MM.1S (cell line): ENCODE measurements at regions not wholly inside any gene's neighbourhood (a gene's known extent, or its start where the extent isn't known, plus 50 kb on each side); places are given as distances from the start of the nearest gene placed in this dataset.

Experiments
- DNase-seq: peaks from one replicate; pipeline ENCODE4 v3.0.0-alpha.2; 2015
- H2AFZ ChIP-seq: fragments of 300-600 bp; sonication (generic); 2 replicates; pipeline ENCODE4 v1.6.0; 2016; ENCODE audit warnings: antibody characterized with exemption, low read length
- H3F3A ChIP-seq: fragments of 300-600 bp; sonication (generic); 2 replicates; pipeline ENCODE4 v1.6.1; 2016; ENCODE audit warnings: mild to moderate bottlenecking, antibody characterized with exemption, low read length, moderate library complexity, mixed read lengths; ENCODE audit not compliant: insufficient read depth
- H3K27ac ChIP-seq: fragments of 300-600 bp; sonication (generic); 2 replicates; pipeline ENCODE4 v1.5.1; 2016; ENCODE audit warnings: mild to moderate bottlenecking, low read length
- H3K27me3 ChIP-seq: fragments of 300-600 bp; sonication (generic); replicated peaks from 2 replicates; pipeline ENCODE4 v1.6.0; 2016; ENCODE audit warnings: low read length; ENCODE audit not compliant: insufficient read depth
- H3K36me3 ChIP-seq: fragments of 300-600 bp; sonication (generic); replicated peaks from 2 replicates; pipeline ENCODE4 v1.6.1; 2016; ENCODE audit warnings: mild to moderate bottlenecking, low read length, mixed read lengths; ENCODE audit not compliant: insufficient read depth
- H3K4me1 ChIP-seq: fragments of 300-600 bp; sonication (generic); 2 replicates; pipeline ENCODE4 v1.6.1; 2016; ENCODE audit warnings: low read length, mixed read lengths
- H3K4me2 ChIP-seq: fragments of 300-600 bp; sonication (generic); 2 replicates; pipeline ENCODE4 v1.6.0; 2016; ENCODE audit warnings: low read depth, low read length
- H3K4me3 ChIP-seq: fragments of 300-600 bp; sonication (generic); 2 replicates; pipeline ENCODE4 v1.5.1; 2016; ENCODE audit warnings: low read length, mixed read lengths
- H3K79me2 ChIP-seq: fragments of 300-600 bp; sonication (generic); 2 replicates; pipeline ENCODE4 v1.6.1; 2016; ENCODE audit warnings: mixed run types, low read length, mixed read lengths
- H3K9ac ChIP-seq: fragments of 300-600 bp; sonication (generic); 2 replicates; pipeline ENCODE4 v1.6.1; 2016; ENCODE audit warnings: low read length, mixed read lengths
- H3K9me2 ChIP-seq: fragments of 300-600 bp; sonication (generic); replicated peaks from 2 replicates; pipeline ENCODE4 v1.6.1; 2016; ENCODE audit warnings: mild to moderate bottlenecking, low read length, mixed read lengths; ENCODE audit not compliant: insufficient read depth
- H3K9me3 ChIP-seq: fragments of 300-600 bp; sonication (generic); replicated peaks from 2 replicates; pipeline ENCODE4 v1.6.1; 2016; ENCODE audit warnings: mild to moderate bottlenecking, low read length, mixed read lengths; ENCODE audit not compliant: insufficient read depth
- H4K20me1 ChIP-seq: fragments of 300-600 bp; sonication (generic); 2 replicates; pipeline ENCODE4 v1.6.1; 2016; ENCODE audit warnings: mild to moderate bottlenecking, low read length, moderate library complexity, mixed read lengths; ENCODE audit not compliant: insufficient read depth
- EZH2 ChIP-seq: fragments of 300-600 bp; sonication (generic); optimal IDR thresholded peaks from 2 replicates; pipeline ENCODE3; 2017; ENCODE audit warnings: low read depth, mild to moderate bottlenecking, antibody characterized with exemption, low read length, mixed read lengths
- EZH2phosphoT487 ChIP-seq: fragments of 300-600 bp; sonication (generic); IDR thresholded peaks from 2 replicates; pipeline ENCODE4 v1.6.1; 2018; ENCODE audit warnings: antibody characterized with exemption, low read length
- TF ChIP-seq, protein P1 (sequence below): fragments of 300-600 bp; sonication (generic); IDR thresholded peaks from 2 replicates; pipeline ENCODE4 v1.5.1; 2016; ENCODE audit warnings: antibody characterized with exemption, low read length, mixed read lengths

DNA sequence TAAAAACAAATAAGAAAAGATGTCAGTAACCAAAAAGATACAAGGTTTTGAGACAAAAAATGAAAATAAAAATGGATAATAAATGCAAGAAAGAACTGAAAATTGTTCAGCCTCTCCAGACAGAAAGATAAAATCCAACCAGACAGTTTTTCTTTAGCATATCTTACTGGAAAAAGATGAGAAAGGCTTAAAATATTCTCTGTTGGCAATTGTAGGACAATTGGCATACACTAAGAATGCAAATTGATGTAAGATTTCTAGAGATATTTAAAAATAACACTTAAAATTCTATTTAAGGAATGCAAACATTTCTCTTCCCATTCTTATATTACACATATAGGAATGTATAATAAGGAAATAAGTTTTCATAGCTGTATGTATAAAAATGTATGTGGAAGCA, 590.6 kb downstream of the DSC3 start:
- no peak overlapping the region for H2AFZ ChIP-seq
- H3K4me1 ChIP-seq: no peaks in the 10 kb centered on the region
- H3F3A ChIP-seq: no peaks in the 10 kb centered on the region
- H3K27ac ChIP-seq: no peak overlapping the region
- no peaks in the 10 kb centered on the region for H4K20me1 ChIP-seq
- H3K9me3 ChIP-seq: no peaks in the 10 kb centered on the region
- no peaks in the 10 kb centered on the region for H3K27me3 ChIP-seq
- no peaks in the 10 kb centered on the region for H3K9me2 ChIP-seq
- H3K4me3 ChIP-seq: no peak overlapping the region
- no peak overlapping the region for H3K4me2 ChIP-seq
- H3K9ac ChIP-seq: no peak overlapping the region
- TF ChIP-seq, protein P1, sequence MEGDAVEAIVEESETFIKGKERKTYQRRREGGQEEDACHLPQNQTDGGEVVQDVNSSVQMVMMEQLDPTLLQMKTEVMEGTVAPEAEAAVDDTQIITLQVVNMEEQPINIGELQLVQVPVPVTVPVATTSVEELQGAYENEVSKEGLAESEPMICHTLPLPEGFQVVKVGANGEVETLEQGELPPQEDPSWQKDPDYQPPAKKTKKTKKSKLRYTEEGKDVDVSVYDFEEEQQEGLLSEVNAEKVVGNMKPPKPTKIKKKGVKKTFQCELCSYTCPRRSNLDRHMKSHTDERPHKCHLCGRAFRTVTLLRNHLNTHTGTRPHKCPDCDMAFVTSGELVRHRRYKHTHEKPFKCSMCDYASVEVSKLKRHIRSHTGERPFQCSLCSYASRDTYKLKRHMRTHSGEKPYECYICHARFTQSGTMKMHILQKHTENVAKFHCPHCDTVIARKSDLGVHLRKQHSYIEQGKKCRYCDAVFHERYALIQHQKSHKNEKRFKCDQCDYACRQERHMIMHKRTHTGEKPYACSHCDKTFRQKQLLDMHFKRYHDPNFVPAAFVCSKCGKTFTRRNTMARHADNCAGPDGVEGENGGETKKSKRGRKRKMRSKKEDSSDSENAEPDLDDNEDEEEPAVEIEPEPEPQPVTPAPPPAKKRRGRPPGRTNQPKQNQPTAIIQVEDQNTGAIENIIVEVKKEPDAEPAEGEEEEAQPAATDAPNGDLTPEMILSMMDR: no peak
- TF ChIP-seq EZH2phosphoT487: no peak
- no peak for TF ChIP-seq EZH2
- no peaks in the 10 kb centered on the region for H3K79me2 ChIP-seq
- H3K36me3 ChIP-seq: no peaks in the 10 kb centered on the region
- no peak for DNase-seq

DNA sequence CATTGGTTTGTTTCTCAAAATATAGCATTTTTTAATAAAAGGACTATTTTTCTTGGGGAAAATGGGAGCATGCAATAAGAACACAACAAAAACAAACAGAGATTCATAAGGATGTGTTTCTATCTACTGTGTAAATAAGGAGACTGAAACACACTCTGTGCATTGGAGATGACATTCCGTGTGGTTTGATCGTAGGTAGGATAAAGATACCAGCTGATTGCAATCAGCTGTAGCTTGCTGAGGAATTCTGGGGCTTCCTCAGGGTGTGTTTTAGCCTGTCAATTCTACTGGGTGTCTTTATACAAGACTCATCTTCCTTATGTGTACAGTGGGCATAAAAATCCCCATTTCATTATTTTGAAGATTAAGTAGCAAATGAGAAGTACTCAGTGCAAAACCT, 591.6 kb downstream of the DSC3 start:
- H3K9me2 ChIP-seq: no peaks in the 10 kb centered on the region
- no peaks in the 10 kb centered on the region for H3K27me3 ChIP-seq
- H3K36me3 ChIP-seq: no peaks in the 10 kb centered on the region
- no peaks in the 10 kb centered on the region for H3K4me1 ChIP-seq
- DNase-seq: no peak
- no peak overlapping the region for H3K27ac ChIP-seq
- no peak overlapping the region for H3K9ac ChIP-seq
- no peaks in the 10 kb centered on the region for H3K9me3 ChIP-seq
- H4K20me1 ChIP-seq: no peaks in the 10 kb centered on the region
- H3K79me2 ChIP-seq: no peaks in the 10 kb centered on the region
- TF ChIP-seq, protein P1: no peak
- no peak for TF ChIP-seq EZH2
- TF ChIP-seq EZH2phosphoT487: no peak
- H3F3A ChIP-seq: no peaks in the 10 kb centered on the region
- H3K4me3 ChIP-seq: no peak overlapping the region
- no peak overlapping the region for H3K4me2 ChIP-seq
- H2AFZ ChIP-seq: no peak overlapping the region

DNA sequence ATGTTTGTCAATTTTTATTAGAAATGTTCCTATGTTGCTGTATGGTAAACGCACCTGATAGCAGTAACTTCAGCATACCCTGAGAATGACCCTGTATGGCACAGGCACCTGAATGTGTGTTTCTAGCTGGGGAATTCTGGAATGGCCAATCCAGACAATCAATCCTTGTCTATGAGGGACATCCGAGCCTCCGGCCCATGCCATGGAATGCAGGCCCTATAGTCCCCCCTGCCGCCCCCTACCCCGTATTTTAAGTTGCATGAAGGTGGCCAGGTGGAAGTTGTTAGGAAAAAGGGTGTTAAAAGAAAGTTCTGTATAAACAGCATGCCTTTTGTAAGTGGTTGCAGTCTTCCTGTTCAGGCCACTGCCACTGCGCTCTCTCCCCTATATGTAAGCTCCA, 595.9 kb downstream of the DSC3 start:
- H3K9me2 ChIP-seq: no peaks in the 10 kb centered on the region
- H4K20me1 ChIP-seq: no peaks in the 10 kb centered on the region
- H3K36me3 ChIP-seq: no peaks in the 10 kb centered on the region
- H3K9ac ChIP-seq: no peak overlapping the region
- TF ChIP-seq EZH2 (no peak), EZH2phosphoT487 (no peak)
- TF ChIP-seq, protein P1: no peak
- no peak overlapping the region for H3K4me2 ChIP-seq
- no peaks in the 10 kb centered on the region for H3K4me1 ChIP-seq
- H3K27me3 ChIP-seq: no peaks in the 10 kb centered on the region
- no peak for DNase-seq
- H2AFZ ChIP-seq: no peak overlapping the region
- H3K9me3 ChIP-seq: no peaks in the 10 kb centered on the region
- no peaks in the 10 kb centered on the region for H3K79me2 ChIP-seq
- H3F3A ChIP-seq: no peaks in the 10 kb centered on the region
- H3K27ac ChIP-seq: no peak overlapping the region
- no peak overlapping the region for H3K4me3 ChIP-seq

- DNase-seq: no peak
- H4K20me1 ChIP-seq: no peaks in the 10 kb centered on the region
- TF ChIP-seq, protein P1: no peak
- TF ChIP-seq EZH2phosphoT487 (no peak), EZH2 (no peak)
These were observed 598.0 kb downstream of the DSC3 start for GRCh38 chr18:30444544-30444943.

More at GRCh38 chr18:30444544-30444943, 598.0 kb downstream of the DSC3 start:
- H3K27ac ChIP-seq: no peak overlapping the region
- no peaks in the 10 kb centered on the region for H3K4me1 ChIP-seq
- no peaks in the 10 kb centered on the region for H3K9me3 ChIP-seq
- no peaks in the 10 kb centered on the region for H3K9me2 ChIP-seq
- no peak overlapping the region for H3K4me2 ChIP-seq
- no peak overlapping the region for H2AFZ ChIP-seq
- no peaks in the 10 kb centered on the region for H3K79me2 ChIP-seq
- H3K4me3 ChIP-seq: no peak overlapping the region
- no peaks in the 10 kb centered on the region for H3F3A ChIP-seq
- H3K27me3 ChIP-seq: no peaks in the 10 kb centered on the region
- no peaks in the 10 kb centered on the region for H3K36me3 ChIP-seq
- no peak overlapping the region for H3K9ac ChIP-seq
